HepG2 (cell line): ENCODE measurements at regions not wholly inside any gene's neighbourhood (a gene's known extent, or its start where the extent isn't known, plus 50 kb on each side); places are given as distances from the start of the nearest gene placed in this dataset.

ENCODE experiments used
- ATAC-seq: fragments of 200-7000 bp; cut with Tn5 transposase; 3 replicates; pipeline ENCODE4 v1.9.1; 2020; ENCODE audit warnings: mild to moderate bottlenecking, moderate library complexity
- BruUV-seq: library from RNA; stranded (reverse); fragments of 400-500 nt; replicated peaks from 2 replicates; lab custom pipeline; 2021; lab: Mats Ljungman, UMichigan
- CTCF ChIA-PET: fragments of 300-600 bp; formaldehyde crosslinking; extraction: SDS; loops from one replicate; lab custom pipeline; 2021; ENCODE audit warnings: low total read pairs, inconsistent platforms, low intra/inter-chr PET ratio; lab: Yijun Ruan, JAX
- POLR2A ChIA-PET: fragments of 350-600 bp; sonication (Branson Sonifier 250); formaldehyde crosslinking; loops from one replicate; lab custom pipeline; 2020; ENCODE audit warnings: antibody characterized with exemption, inconsistent platforms; lab: Yijun Ruan, JAX
- DNase-seq: peaks from one replicate; pipeline ENCODE4 v3.0.0-alpha.2; 2015; ENCODE audit warnings: low spot score
- FAIRE-seq: peaks from 3 replicates; lab custom pipeline; 2011; peaks lifted over from hg19 to GRCh38; lab: Jason Lieb, UNC
- H2AFZ ChIP-seq: one replicate; pipeline ENCODE4 v1.6.1; 2011; ENCODE audit warnings: low read length, inconsistent platforms
- H3K27ac ChIP-seq: fragments of 300-600 bp; 3 replicates; pipeline ENCODE4 v1.8.0; 2011; ENCODE audit warnings: mixed run types, mild to moderate bottlenecking, mixed read lengths, low read length, inconsistent platforms; ENCODE audit not compliant: insufficient read depth; ENCODE audit errors: extremely low read length
- H3K27me3 ChIP-seq, 2 experiments: fragments of 200-600 bp in 1 of 2; 2 replicates in 1 of 2; 3 replicates in 1 of 2; pipeline versions ENCODE4 v1.6.0 to v1.8.0; 2011; ENCODE audit warnings: low read length in 2 of 2, mild to moderate bottlenecking in 2 of 2, moderate library complexity in 2 of 2, inconsistent platforms in 1 of 2; ENCODE audit not compliant: insufficient read depth in 2 of 2, control insufficient read depth in 1 of 2
- H3K36me3 ChIP-seq, 2 experiments: fragments of 200-600 bp in 1 of 2; replicated peaks in 1 of 2; 2 replicates in 1 of 2; 3 replicates in 1 of 2; pipeline versions ENCODE4 v1.5.1 to v1.8.0; 2011; ENCODE audit warnings: low read length in 2 of 2, inconsistent platforms in 1 of 2; ENCODE audit not compliant: insufficient read depth in 2 of 2, control insufficient read depth in 1 of 2
- H3K4me1 ChIP-seq: 2 replicates; pipeline ENCODE4 v1.5.1; 2012; ENCODE audit warnings: low read length, inconsistent platforms; ENCODE audit not compliant: insufficient read depth
- H3K4me2 ChIP-seq: 2 replicates; pipeline ENCODE4 v1.6.0; 2011; ENCODE audit warnings: low read depth, low read length, inconsistent platforms
- H3K4me3 ChIP-seq, 3 experiments: fragments of 200-600 bp in 1 of 3; sonication (generic), shearing (Covaris generic) in 1 of 3; replicated peaks in 1 of 3; 2 replicates each; pipeline ENCODE4 v1.5.1; 2011 to 2016; ENCODE audit warnings: low read length in 3 of 3, inconsistent platforms in 2 of 3, low read depth in 2 of 3, mild to moderate bottlenecking in 2 of 3, control low read depth in 1 of 3, mixed read lengths in 1 of 3; ENCODE audit not compliant: insufficient read depth in 1 of 3
- H3K79me2 ChIP-seq: one replicate; pipeline ENCODE4 v1.6.1; 2011; ENCODE audit warnings: low read length, inconsistent platforms; ENCODE audit not compliant: insufficient read depth
- H3K9ac ChIP-seq: 2 replicates; pipeline ENCODE4 v1.6.0; 2011; ENCODE audit warnings: mild to moderate bottlenecking, low read depth, low read length, inconsistent platforms; ENCODE audit not compliant: insufficient read depth
- H3K9me3 ChIP-seq: 2 replicates; pipeline ENCODE4 v1.5.1; 2012; ENCODE audit warnings: mild to moderate bottlenecking, low read length
- H4K20me1 ChIP-seq: 2 replicates; pipeline ENCODE4 v1.6.0; 2011; ENCODE audit warnings: inconsistent platforms, mild to moderate bottlenecking, low read length, moderate library complexity; ENCODE audit not compliant: insufficient read depth
- CSRNP2 ChIP-seq: sonication (generic); formaldehyde crosslinking; conservative IDR thresholded peaks from 2 replicates; pipeline ENCODE4 v1.8.0; 2022; ENCODE audit warnings: low read depth, missing genetic modification reagents
- HOXA7 ChIP-seq: sonication (generic); formaldehyde crosslinking; IDR thresholded peaks from 2 replicates; pipeline ENCODE4 v1.8.1; 2022; ENCODE audit warnings: mild to moderate bottlenecking, missing genetic modification reagents, moderate library complexity
- KDM5B ChIP-seq: sonication (generic); formaldehyde crosslinking; IDR thresholded peaks from 2 replicates; pipeline ENCODE4 v1.4.0; 2020; ENCODE audit warnings: missing genetic modification reagents, mild to moderate bottlenecking, borderline replicate concordance
- KLF6 ChIP-seq: IDR thresholded peaks from 2 replicates; pipeline ENCODE4 v1.8.0; 2016; ENCODE audit warnings: missing biosample characterization, missing genetic modification reagents
- MAFF ChIP-seq: IDR thresholded peaks from 2 replicates; pipeline ENCODE4 v1.6.1; 2011; ENCODE audit warnings: low read depth, low read length, improper control_type of control experiment
- MBNL3 ChIP-seq: fragments of 250-450 bp; sonication (Bioruptor Pico); conservative IDR thresholded peaks from 2 replicates; pipeline ENCODE4 v1.8.0; 2022; ENCODE audit warnings: mild to moderate bottlenecking, inconsistent platforms
- MED1 ChIP-seq: sonication (generic); formaldehyde crosslinking; IDR thresholded peaks from 2 replicates; pipeline ENCODE4 v1.4.0; 2020; ENCODE audit warnings: missing genetic modification reagents
- POLR2A ChIP-seq, 2 experiments: IDR thresholded peaks; 2 replicates each; pipeline ENCODE4 v1.6.1; 2011; ENCODE audit warnings: low read depth in 2 of 2, low read length in 2 of 2, mild to moderate bottlenecking in 1 of 2, moderate library complexity in 1 of 2; ENCODE audit not compliant: insufficient read depth in 1 of 2
- SMAD9 ChIP-seq: sonication (generic); formaldehyde crosslinking; IDR thresholded peaks from 2 replicates; pipeline ENCODE4 v1.5.1; 2020; ENCODE audit warnings: mild to moderate bottlenecking, missing genetic modification reagents
- TARDBP ChIP-seq: sonication (generic); formaldehyde crosslinking; IDR thresholded peaks from 2 replicates; pipeline ENCODE4 v1.8.0; 2022; ENCODE audit warnings: mild to moderate bottlenecking, missing genetic modification reagents
- TSC22D2 ChIP-seq: sonication (generic); formaldehyde crosslinking; IDR thresholded peaks from 2 replicates; pipeline ENCODE4 v1.5.1; 2020; ENCODE audit warnings: missing genetic modification reagents, mild to moderate bottlenecking, borderline replicate concordance
- ZFP1 ChIP-seq: IDR thresholded peaks from 2 replicates; pipeline ENCODE4 v1.6.1; 2016
- ZNF207 ChIP-seq: fragments of 450-650 bp; IDR thresholded peaks from 2 replicates; pipeline ENCODE4 v1.6.1; 2016; ENCODE audit warnings: antibody characterized with exemption, borderline replicate concordance
- ZNF331 ChIP-seq: sonication (generic); formaldehyde crosslinking; IDR thresholded peaks from 2 replicates; pipeline ENCODE4 v1.4.0; 2020; ENCODE audit warnings: missing genetic modification reagents
- ZSCAN21 ChIP-seq: sonication (generic); formaldehyde crosslinking; IDR thresholded peaks from 2 replicates; pipeline ENCODE4 v1.8.0; 2022; ENCODE audit warnings: mild to moderate bottlenecking, missing genetic modification reagents, moderate library complexity, borderline replicate concordance
- whole genome bisulfite sequencing: methylation state at CpG from one replicate; pipeline ENCODE4 v1.1.6; 2017; ENCODE audit warnings: low lambda C conversion rate; 5-methylcytosine and 5-hydroxymethylcytosine counted together
- in situ Hi-C: cut with HindIII; loops from 2 replicates; pipeline ENCODE4 v1.10.0; 2017; ENCODE audit warnings: low pct_unique_long_range_greater_than_20kb; ENCODE audit not compliant: extremely low pct_ligation_motif_present
- intact Hi-C: fragments of 100-400 bp; cut with micrococcal nuclease; formaldehyde crosslinking; loops from one replicate; pipeline ENCODE4 v1.10.0; 2022; ENCODE audit not compliant: unreplicated experiment
- TF ChIP-seq, protein P1 (sequence below): sonication (generic); formaldehyde crosslinking; IDR thresholded peaks from 2 replicates; pipeline ENCODE4 v1.5.1; 2020; ENCODE audit warnings: missing genetic modification reagents, mild to moderate bottlenecking, borderline replicate concordance
- TF ChIP-seq, protein P2 (sequence below): sonication (generic); formaldehyde crosslinking; conservative IDR thresholded peaks from 2 replicates; pipeline ENCODE4 v1.8.0; 2022; ENCODE audit warnings: missing genetic modification reagents

- intact Hi-C loops = no loop called here
- CTCF ChIA-PET = no interaction called here
- H3K4me3 ChIP-seq = peak overlapping the region in 1 of 3 experiments; percentile 57; a peak in 2 of 6 replicates
- H3K36me3 ChIP-seq = no peaks in the 10 kb centered on the region
- peaks cover 14% of the 10 kb centered on the region for H3K4me1 ChIP-seq
- no peaks in the 10 kb centered on the region for H3K9me3 ChIP-seq
- H3K9ac ChIP-seq = no peak overlapping the region
- WGBS = 14% methylated on average over 1 of the region's 8 CpGs
- POLR2A ChIA-PET = no interaction called here
- H2AFZ ChIP-seq = no peak overlapping the region
- no peak overlapping the region for H3K27ac ChIP-seq
- no peaks in the 10 kb centered on the region for H3K79me2 ChIP-seq
- no peaks in the 10 kb centered on the region for H4K20me1 ChIP-seq
- no TSS peak for BruUV-seq
- peak overlapping the region; percentile 71 for H3K4me2 ChIP-seq
- no peak for DNase-seq
- in situ Hi-C loops = no loop called here
- peak; percentile 47 for ATAC-seq
- H3K27me3 ChIP-seq = peaks cover 3 to 37% of the 10 kb centered on the region in 2 experiments; a peak in 4 of 5 replicates
- FAIRE-seq = no peak
- TF ChIP-seq KDM5B (CRISPR knock-in tag) (no peak), ZNF331 (CRISPR knock-in tag) (no peak), MED1 (CRISPR knock-in tag) (no peak), CSRNP2 (CRISPR knock-in tag) (no peak), MAFF (no peak), HOXA7 (CRISPR knock-in tag) (no peak), SMAD9 (CRISPR knock-in tag) (no peak), ZNF207 (no peak), TSC22D2 (CRISPR knock-in tag) (no peak), POLR2A (IDR thresholded peaks at IDR 0.05; ENCODE audit: insufficient read depth in 1 of 2, low read depth in 2 of 2, low read length in 2 of 2) (no peak), MBNL3 (CRISPR knock-in tag) (no peak), KLF6 (no peak), ZFP1 (CRISPR knock-in tag) (no peak), TARDBP (CRISPR knock-in tag) (no peak), ZSCAN21 (CRISPR knock-in tag) (no peak)
- TF ChIP-seq, protein P1, sequence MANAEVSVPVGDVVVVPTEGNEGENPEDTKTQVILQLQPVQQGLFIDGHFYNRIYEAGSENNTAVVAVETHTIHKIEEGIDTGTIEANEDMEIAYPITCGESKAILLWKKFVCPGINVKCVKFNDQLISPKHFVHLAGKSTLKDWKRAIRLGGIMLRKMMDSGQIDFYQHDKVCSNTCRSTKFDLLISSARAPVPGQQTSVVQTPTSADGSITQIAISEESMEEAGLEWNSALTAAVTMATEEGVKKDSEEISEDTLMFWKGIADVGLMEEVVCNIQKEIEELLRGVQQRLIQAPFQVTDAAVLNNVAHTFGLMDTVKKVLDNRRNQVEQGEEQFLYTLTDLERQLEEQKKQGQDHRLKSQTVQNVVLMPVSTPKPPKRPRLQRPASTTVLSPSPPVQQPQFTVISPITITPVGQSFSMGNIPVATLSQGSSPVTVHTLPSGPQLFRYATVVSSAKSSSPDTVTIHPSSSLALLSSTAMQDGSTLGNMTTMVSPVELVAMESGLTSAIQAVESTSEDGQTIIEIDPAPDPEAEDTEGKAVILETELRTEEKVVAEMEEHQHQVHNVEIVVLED (CRISPR knock-in tag) = no peak
- TF ChIP-seq, protein P2, sequence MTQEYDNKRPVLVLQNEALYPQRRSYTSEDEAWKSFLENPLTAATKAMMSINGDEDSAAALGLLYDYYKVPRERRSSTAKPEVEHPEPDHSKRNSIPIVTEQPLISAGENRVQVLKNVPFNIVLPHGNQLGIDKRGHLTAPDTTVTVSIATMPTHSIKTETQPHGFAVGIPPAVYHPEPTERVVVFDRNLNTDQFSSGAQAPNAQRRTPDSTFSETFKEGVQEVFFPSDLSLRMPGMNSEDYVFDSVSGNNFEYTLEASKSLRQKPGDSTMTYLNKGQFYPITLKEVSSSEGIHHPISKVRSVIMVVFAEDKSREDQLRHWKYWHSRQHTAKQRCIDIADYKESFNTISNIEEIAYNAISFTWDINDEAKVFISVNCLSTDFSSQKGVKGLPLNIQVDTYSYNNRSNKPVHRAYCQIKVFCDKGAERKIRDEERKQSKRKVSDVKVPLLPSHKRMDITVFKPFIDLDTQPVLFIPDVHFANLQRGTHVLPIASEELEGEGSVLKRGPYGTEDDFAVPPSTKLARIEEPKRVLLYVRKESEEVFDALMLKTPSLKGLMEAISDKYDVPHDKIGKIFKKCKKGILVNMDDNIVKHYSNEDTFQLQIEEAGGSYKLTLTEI (CRISPR knock-in tag) = no peak
Observed at GRCh38 chr1:244231193-244231571, 180.1 kb downstream of the ZBTB18 start.
